Cardiac fibroblast (primary cell): ENCODE measurements at regions not wholly inside any gene's neighbourhood (a gene's known extent, or its start where the extent isn't known, plus 50 kb on each side); places are given as distances from the start of the nearest gene placed in this dataset.
A peak's percentile ranks its signal among the peaks of the same experiment; 100 is the strongest.

Experiments used
- DNase-seq, 2 donors: peaks; one replicate each; pipeline versions ENCODE4 v3.0.0 to v3.0.0-alpha.2; 2010; ENCODE audit warnings: low read depth in 2 of 2
- H3K4me3 ChIP-seq, 2 donors: replicated peaks in 1 of 2; 1 replicate in 1 of 2; 2 replicates in 1 of 2; pipeline ENCODE4 v1.5.1; 2011; ENCODE audit warnings: low read depth in 2 of 2, low read length in 2 of 2, mild to moderate bottlenecking in 2 of 2, moderate library complexity in 1 of 2
- TF ChIP-seq, protein P1 (sequence below): IDR thresholded peaks from one replicate; pipeline ENCODE4 v1.5.1; 2011; ENCODE audit warnings: low read depth, mild to moderate bottlenecking, low read length, inconsistent platforms

DNA sequence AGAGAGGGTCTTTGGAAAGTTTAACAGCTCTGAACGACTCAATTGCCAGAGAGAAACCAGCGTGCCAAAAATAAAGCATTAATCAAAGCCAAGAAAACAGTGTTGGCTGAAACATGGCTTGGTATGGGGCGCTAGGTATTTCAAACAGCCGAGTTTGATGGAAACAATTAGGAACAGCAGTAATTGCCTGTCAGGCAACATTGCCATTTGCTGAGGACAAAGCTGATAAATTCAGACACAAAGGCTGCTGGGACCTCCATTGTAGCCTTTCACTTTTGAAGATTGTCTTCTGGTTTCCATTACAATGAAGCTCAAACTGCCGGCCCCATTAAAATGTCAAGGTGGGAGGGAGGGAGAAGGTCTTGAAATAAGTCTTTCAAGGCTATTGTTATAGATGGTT lies 125.4 kb upstream of the SPDL1 start:
- no peak for DNase-seq
- H3K4me3 ChIP-seq, result no peak overlapping the region
- TF ChIP-seq, protein P1, sequence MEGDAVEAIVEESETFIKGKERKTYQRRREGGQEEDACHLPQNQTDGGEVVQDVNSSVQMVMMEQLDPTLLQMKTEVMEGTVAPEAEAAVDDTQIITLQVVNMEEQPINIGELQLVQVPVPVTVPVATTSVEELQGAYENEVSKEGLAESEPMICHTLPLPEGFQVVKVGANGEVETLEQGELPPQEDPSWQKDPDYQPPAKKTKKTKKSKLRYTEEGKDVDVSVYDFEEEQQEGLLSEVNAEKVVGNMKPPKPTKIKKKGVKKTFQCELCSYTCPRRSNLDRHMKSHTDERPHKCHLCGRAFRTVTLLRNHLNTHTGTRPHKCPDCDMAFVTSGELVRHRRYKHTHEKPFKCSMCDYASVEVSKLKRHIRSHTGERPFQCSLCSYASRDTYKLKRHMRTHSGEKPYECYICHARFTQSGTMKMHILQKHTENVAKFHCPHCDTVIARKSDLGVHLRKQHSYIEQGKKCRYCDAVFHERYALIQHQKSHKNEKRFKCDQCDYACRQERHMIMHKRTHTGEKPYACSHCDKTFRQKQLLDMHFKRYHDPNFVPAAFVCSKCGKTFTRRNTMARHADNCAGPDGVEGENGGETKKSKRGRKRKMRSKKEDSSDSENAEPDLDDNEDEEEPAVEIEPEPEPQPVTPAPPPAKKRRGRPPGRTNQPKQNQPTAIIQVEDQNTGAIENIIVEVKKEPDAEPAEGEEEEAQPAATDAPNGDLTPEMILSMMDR, result no peak

DNA sequence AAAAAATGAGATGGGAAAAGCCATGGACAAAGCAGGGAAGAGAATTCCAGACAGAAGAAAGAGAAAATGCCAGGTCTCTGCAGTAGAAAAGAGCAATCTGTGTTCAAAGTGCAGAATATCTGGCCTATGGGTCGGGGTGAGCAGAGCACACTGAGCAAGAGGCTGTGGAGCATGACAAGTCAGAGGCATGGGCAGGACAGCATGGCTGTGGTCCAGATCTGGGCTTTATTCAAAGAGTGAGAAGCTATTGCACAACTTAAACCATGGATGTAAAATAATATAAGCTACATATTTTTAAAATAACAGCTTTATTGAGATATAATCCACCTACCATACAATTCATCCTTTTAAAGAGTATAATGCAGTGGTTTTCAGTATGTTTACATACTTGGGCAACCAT lies 133.1 kb upstream of the SPDL1 start:
- TF ChIP-seq, protein P1, result no peak
- no peak overlapping the region for H3K4me3 ChIP-seq
- peak; percentile 47 to 62 for DNase-seq

DNA sequence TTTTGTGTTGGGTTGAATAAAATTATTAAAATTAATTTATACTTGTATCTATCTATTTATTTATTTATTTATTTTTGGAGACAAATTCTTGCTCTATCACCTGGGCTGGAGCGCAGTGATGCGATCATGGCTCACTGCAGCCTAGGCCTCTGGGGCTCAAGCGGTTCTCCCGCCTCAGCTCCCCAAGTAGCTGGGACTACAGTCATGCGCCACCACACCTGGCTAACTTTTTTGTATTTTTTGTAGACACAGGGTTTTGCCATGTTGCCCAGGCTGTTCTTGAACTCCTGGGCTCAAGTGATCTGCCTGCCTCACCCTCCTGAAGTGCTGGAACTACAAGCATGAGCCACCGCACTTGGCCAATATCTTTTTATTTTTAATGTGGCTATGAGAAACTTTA lies 134.7 kb upstream of the SPDL1 start:
- DNase-seq, result no peak
- no peak overlapping the region for H3K4me3 ChIP-seq
- TF ChIP-seq, protein P1, result no peak

DNA sequence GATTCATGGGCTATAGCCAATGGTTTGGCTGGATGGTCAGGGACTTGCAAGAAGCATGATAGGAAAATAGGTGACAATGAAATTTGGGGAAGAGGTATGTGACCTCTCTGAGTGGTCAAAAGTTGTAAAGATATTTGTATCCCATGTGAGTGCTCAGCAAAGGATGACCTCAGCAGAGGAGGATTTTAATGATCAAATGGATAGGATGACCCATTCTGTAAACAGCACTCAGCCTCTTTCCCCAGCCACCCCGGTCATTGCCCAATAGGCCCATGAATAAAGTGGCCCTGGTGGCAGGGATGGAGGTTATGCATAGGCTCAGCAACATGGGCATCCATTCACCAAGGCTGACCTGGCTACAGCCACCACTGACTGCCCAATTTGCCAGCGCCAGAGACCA lies 138.4 kb upstream of the SPDL1 start:
- TF ChIP-seq, protein P1, result no peak
- no peak overlapping the region for H3K4me3 ChIP-seq
- DNase-seq, result peak in 1 of 2 donors; percentile 8

DNA sequence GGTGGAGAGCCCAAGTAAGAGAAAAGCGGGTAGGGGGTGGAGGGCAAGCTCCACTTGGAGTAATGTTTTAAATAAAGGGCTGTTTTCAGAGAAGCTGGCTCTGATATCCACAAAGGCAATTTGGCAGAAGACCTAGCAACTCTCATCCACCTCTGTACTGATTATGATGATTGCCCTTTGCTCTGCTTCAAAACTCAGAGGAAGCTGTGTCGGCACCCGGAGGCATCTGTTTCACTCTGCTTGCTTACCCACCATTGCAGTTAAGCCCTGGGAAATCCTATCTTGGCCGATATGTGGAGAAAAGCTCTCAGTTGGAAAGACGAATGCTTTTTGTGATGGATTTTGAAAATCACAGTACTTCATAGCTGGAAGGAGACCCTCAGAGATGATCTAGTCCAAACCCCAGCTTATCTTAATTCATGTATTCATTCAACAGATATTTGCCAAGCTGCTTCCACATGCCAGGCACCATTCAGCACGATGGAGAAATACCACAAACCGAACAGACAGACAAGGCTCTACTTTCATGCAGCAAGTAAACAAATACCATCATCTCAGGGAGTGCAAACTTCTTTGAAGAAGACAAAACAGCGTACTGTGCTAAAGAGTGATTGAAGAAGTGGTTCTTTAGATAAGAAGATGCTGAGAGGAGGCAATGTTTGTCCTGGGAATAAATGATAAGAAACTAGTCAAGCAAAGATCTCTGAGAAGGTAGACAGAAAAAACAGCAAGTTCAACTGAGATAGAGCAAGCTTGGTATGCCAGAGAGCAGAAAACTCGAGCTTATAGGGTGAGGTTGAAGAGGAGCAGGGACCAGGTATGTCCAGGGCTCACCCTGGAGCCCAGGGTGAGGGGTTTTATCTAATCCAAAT lies 140.4 kb upstream of the SPDL1 start:
- no peak overlapping the region for H3K4me3 ChIP-seq
- peak in 1 of 2 donors; percentile 24 for DNase-seq
- TF ChIP-seq, protein P1, result no peak

DNA sequence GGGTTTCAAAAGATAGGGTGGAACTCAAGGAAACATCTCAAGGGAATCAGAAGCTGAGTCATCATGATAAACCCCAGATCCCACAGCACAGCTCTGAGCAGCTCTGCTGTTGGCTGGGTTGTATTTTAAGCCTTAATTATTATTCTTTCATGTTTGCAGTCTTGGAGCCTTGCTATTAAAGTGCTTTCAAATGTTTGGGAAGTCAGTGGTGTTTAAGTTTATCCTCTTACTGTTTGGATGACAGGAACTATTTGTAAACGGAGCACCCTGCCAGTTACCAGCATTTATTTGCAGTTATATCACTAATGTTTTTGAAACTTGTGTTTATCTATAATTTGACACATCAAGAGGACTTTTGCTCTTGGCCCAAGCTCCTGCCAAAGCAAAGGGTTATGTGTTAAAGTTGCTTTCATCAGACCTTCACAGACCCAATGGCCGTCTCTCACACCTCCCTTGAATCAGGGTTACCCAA lies 141.1 kb upstream of the SPDL1 start:
- peak; percentile 49 to 53 for DNase-seq

More for the DNA sequence above, 141.1 kb upstream of the SPDL1 start:
- no peak overlapping the region for H3K4me3 ChIP-seq
- TF ChIP-seq, protein P1, result no peak
